HG03103 (cell line): ENCODE measurements at regions not wholly inside any gene's neighbourhood (a gene's known extent, or its start where the extent isn't known, plus 50 kb on each side); places are given as distances from the start of the nearest gene placed in this dataset.

Experiments
- ATAC-seq: cut with Tn5 transposase; IDR thresholded peaks from one replicate; pipeline ENCODE4 v1.9.1; 2021; ENCODE audit warnings: low read depth; ENCODE audit not compliant: unreplicated experiment

GRCh38 chr4:54800831-54801530, 143.2 kb downstream of the KIT start:
- no peak for ATAC-seq

GRCh38 chr4:54794579-54794978, 136.8 kb downstream of the KIT start:
- ATAC-seq = no peak

GRCh38 chr4:54793856-54794422, 136.2 kb downstream of the KIT start:
- ATAC-seq = no peak
